ENCODE measurements at regions not wholly inside any gene's neighbourhood (a gene's known extent, or its start where the extent isn't known, plus 50 kb on each side); places are given as distances from the start of the nearest gene placed in this dataset.

DNA sequence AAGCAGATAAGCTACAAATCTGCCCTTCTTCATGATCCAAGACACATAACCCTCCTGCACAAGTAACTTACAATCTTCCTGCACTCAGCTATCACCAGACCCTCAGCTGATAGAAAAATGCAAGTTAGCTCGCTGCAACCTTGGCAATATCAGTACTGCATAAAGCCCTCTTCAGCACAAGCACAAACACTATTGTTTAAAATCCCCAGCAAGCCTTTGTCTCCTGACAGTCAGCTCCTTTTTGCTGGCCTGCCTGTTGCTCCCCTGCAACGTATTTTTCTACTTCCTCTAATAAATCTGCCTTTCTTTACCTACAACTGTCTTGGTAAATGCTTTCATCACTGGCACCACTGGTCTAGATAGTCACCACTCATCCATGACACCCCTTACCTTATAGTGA is 59.8 kb downstream of the BAMBI start:
- TF ChIP-seq, protein P1, sequence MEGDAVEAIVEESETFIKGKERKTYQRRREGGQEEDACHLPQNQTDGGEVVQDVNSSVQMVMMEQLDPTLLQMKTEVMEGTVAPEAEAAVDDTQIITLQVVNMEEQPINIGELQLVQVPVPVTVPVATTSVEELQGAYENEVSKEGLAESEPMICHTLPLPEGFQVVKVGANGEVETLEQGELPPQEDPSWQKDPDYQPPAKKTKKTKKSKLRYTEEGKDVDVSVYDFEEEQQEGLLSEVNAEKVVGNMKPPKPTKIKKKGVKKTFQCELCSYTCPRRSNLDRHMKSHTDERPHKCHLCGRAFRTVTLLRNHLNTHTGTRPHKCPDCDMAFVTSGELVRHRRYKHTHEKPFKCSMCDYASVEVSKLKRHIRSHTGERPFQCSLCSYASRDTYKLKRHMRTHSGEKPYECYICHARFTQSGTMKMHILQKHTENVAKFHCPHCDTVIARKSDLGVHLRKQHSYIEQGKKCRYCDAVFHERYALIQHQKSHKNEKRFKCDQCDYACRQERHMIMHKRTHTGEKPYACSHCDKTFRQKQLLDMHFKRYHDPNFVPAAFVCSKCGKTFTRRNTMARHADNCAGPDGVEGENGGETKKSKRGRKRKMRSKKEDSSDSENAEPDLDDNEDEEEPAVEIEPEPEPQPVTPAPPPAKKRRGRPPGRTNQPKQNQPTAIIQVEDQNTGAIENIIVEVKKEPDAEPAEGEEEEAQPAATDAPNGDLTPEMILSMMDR (IDR thresholded peaks at IDR 0.05), result no peak
- TF ChIP-seq EZH2 (IDR thresholded peaks at IDR 0.05), result no peak
- TF ChIP-seq EZH2phosphoT487 (IDR thresholded peaks at IDR 0.05), result no peak

Data from neural progenitor cell (in vitro differentiated cells).